K562 (cell line): ENCODE measurements at regions not wholly inside any gene's neighbourhood (a gene's known extent, or its start where the extent isn't known, plus 50 kb on each side); places are given as distances from the start of the nearest gene placed in this dataset.

Experiments
- E2F3 ChIP-seq: fragments of 250-450 bp; sonication (Bioruptor Pico); IDR thresholded peaks from 2 replicates; pipeline ENCODE4 v1.4.0; 2020; ENCODE audit warnings: mild to moderate bottlenecking
- POLR2B ChIP-seq: fragments of 450-650 bp; IDR thresholded peaks from 2 replicates; pipeline ENCODE4 v1.6.1; 2018; ENCODE audit warnings: low read depth; ENCODE audit not compliant: partially characterized antibody
- PYGO2 ChIP-seq: fragments of 450-650 bp; IDR thresholded peaks from 2 replicates; pipeline ENCODE4 v1.6.1; 2016; ENCODE audit warnings: mild to moderate bottlenecking, missing genetic modification characterization, moderate library complexity, missing compliant biosample characterization
- RNF219 ChIP-seq: fragments of 250-450 bp; sonication (Bioruptor Pico); IDR thresholded peaks from 2 replicates; pipeline ENCODE4 v1.5.0; 2022; ENCODE audit warnings: mild to moderate bottlenecking
- SETDB1 ChIP-seq: IDR thresholded peaks from one replicate; pipeline ENCODE4 v1.6.1; 2012; ENCODE audit warnings: low read length, control low read depth, inconsistent platforms
- SUPT5H ChIP-seq: fragments of 450-650 bp; IDR thresholded peaks from 2 replicates; pipeline ENCODE4 v1.6.1; 2016
- ZC3H8 ChIP-seq: fragments of 450-650 bp; IDR thresholded peaks from 2 replicates; pipeline ENCODE4 v1.6.1; 2017
- ZNF12 ChIP-seq: sonication (generic); formaldehyde crosslinking; IDR thresholded peaks from 2 replicates; pipeline ENCODE4 v1.4.0; 2020; ENCODE audit warnings: mild to moderate bottlenecking, missing genetic modification reagents
- ZNF133 ChIP-seq: fragments of 250-450 bp; sonication (Bioruptor Pico); IDR thresholded peaks from 2 replicates; pipeline ENCODE4 v1.4.0; 2020; ENCODE audit warnings: mild to moderate bottlenecking
- ZNF23 ChIP-seq: fragments of 250-450 bp; sonication (Bioruptor Pico); IDR thresholded peaks from 2 replicates; pipeline ENCODE4 v1.4.0; 2020; ENCODE audit warnings: mild to moderate bottlenecking
- ZNF586 ChIP-seq: fragments of 450-650 bp; formaldehyde crosslinking; conservative IDR thresholded peaks from 2 replicates; pipeline ENCODE4 v1.4.0; 2020; ENCODE audit warnings: mild to moderate bottlenecking, moderate library complexity
- ZNF609 ChIP-seq: sonication (generic); formaldehyde crosslinking; IDR thresholded peaks from 2 replicates; pipeline ENCODE4 v1.8.1; 2023; ENCODE audit warnings: missing genetic modification reagents, mild to moderate bottlenecking, borderline replicate concordance
- TF ChIP-seq, protein P1 (sequence below): fragments of 450-650 bp; IDR thresholded peaks from 2 replicates; pipeline ENCODE4 v1.7.1; 2018; ENCODE audit warnings: mild to moderate bottlenecking, low read depth; ENCODE audit not compliant: partially characterized antibody
- TF ChIP-seq, protein P2 (sequence below), 3 experiments: fragments of 200-800 bp in 1 of 3; fragments of 250-450 bp in 1 of 3; fragments of 450-650 bp in 1 of 3; sonication (Bioruptor Pico) in 1 of 3; sonication (Bioruptor generic) in 1 of 3; formaldehyde crosslinking in 1 of 3; IDR thresholded peaks; 2 replicates each; pipeline versions ENCODE4 v1.6.1 to v1.8.0; 2016 to 2022; ENCODE audit warnings: mild to moderate bottlenecking in 2 of 3, missing genetic modification characterization in 2 of 3, missing compliant biosample characterization in 1 of 3, moderate library complexity in 1 of 3

- TF ChIP-seq ZNF586 (CRISPR knock-in tag) (no peak), PYGO2 (tag) (no peak), RNF219 (CRISPR knock-in tag) (no peak), ZNF23 (CRISPR knock-in tag) (no peak), ZC3H8 (no peak), SETDB1 (no peak), ZNF133 (CRISPR knock-in tag) (no peak), POLR2B (no peak), E2F3 (CRISPR knock-in tag) (no peak), ZNF12 (CRISPR knock-in tag) (no peak), SUPT5H (no peak), ZNF609 (CRISPR knock-in tag) (no peak)
- TF ChIP-seq, protein P1, sequence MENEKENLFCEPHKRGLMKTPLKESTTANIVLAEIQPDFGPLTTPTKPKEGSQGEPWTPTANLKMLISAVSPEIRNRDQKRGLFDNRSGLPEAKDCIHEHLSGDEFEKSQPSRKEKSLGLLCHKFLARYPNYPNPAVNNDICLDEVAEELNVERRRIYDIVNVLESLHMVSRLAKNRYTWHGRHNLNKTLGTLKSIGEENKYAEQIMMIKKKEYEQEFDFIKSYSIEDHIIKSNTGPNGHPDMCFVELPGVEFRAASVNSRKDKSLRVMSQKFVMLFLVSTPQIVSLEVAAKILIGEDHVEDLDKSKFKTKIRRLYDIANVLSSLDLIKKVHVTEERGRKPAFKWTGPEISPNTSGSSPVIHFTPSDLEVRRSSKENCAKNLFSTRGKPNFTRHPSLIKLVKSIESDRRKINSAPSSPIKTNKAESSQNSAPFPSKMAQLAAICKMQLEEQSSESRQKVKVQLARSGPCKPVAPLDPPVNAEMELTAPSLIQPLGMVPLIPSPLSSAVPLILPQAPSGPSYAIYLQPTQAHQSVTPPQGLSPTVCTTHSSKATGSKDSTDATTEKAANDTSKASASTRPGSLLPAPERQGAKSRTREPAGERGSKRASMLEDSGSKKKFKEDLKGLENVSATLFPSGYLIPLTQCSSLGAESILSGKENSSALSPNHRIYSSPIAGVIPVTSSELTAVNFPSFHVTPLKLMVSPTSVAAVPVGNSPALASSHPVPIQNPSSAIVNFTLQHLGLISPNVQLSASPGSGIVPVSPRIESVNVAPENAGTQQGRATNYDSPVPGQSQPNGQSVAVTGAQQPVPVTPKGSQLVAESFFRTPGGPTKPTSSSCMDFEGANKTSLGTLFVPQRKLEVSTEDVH, result no peak
- TF ChIP-seq, protein P2, sequence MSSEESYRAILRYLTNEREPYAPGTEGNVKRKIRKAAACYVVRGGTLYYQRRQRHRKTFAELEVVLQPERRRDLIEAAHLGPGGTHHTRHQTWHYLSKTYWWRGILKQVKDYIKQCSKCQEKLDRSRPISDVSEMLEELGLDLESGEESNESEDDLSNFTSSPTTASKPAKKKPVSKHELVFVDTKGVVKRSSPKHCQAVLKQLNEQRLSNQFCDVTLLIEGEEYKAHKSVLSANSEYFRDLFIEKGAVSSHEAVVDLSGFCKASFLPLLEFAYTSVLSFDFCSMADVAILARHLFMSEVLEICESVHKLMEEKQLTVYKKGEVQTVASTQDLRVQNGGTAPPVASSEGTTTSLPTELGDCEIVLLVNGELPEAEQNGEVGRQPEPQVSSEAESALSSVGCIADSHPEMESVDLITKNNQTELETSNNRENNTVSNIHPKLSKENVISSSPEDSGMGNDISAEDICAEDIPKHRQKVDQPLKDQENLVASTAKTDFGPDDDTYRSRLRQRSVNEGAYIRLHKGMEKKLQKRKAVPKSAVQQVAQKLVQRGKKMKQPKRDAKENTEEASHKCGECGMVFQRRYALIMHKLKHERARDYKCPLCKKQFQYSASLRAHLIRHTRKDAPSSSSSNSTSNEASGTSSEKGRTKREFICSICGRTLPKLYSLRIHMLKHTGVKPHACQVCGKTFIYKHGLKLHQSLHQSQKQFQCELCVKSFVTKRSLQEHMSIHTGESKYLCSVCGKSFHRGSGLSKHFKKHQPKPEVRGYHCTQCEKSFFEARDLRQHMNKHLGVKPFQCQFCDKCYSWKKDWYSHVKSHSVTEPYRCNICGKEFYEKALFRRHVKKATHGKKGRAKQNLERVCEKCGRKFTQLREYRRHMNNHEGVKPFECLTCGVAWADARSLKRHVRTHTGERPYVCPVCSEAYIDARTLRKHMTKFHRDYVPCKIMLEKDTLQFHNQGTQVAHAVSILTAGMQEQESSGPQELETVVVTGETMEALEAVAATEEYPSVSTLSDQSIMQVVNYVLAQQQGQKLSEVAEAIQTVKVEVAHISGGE (CRISPR knock-in tag; IDR thresholded peaks at IDR 0.05), result no peak
Measured at GRCh38 chr6:108737594-108738546, 110.4 kb upstream of the ARMC2 start (continued).
